ENCODE measurements at regions not wholly inside any gene's neighbourhood (a gene's known extent, or its start where the extent isn't known, plus 50 kb on each side); places are given as distances from the start of the nearest gene placed in this dataset.
"Not testable (repeated sequence)": the region's sequence is repeated elsewhere in the genome, so short reads cannot be mapped to it uniquely, and the experiment has no call there.

DNA sequence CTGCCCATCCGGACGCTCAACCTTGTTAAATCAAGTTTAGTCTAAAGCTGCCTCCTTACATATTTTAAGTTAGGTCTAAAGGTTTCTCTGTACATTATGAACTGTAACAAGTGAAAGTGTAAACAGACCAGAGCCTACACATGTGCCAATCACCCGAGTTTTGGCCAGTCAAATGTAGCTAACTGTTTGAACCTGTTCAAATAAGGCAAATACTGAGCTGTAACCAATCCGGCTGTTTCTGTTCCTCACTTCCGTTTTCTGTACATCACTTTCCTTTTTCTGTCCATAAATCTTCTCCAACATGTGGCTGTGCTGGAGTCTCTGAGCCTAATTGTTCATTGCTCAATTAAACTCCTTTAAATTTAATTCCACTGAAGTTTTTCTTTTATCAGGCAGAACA lies 113.3 kb upstream of the SHISA3 start:
- no peak for DNase-seq (ENCODE audit: low read depth in 2 of 2)

DNA sequence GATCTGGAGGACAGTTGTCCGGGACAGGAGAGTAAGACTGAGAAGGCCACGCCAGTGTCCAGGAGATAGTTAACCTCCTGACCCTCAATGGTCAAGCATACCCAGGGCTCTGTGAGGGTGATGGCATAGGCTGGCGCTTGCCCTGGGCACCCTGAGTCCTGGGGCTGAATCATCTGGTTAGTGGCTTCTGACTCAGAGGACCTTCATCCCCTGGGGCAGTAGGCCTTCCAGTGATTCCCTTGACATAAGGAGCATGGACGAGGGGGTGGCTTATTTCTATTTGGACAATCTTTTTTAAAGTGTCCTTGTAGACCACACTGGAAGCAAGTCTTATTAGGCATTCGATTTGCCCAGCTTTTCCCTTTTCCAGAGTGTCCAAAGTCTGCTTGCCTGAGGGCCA lies 108.4 kb upstream of the SHISA3 start:
- DNase-seq (ENCODE audit: low read depth in 2 of 2), result not testable (repeated sequence)

DNA sequence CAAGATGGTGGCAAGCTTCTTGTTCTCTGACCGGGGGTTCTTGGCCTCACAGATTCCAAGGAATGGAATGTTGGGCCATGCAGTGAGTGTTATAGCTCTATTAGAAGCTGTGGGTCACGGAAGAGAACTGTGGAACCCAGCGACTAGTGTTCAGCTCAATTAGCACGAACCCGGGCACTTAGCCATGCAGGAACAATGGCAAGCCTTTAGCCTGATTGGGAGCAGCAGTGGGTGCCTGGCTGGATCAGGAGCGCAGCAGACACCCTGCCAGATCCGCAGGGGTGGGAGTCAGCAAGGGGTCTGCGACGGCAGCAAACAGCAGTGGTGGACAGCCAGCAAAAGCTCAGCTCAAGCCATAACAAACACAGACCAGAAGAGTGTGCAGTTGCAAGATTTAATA lies 105.1 kb upstream of the SHISA3 start:
- DNase-seq (ENCODE audit: low read depth in 2 of 2), result not testable (repeated sequence)

DNA sequence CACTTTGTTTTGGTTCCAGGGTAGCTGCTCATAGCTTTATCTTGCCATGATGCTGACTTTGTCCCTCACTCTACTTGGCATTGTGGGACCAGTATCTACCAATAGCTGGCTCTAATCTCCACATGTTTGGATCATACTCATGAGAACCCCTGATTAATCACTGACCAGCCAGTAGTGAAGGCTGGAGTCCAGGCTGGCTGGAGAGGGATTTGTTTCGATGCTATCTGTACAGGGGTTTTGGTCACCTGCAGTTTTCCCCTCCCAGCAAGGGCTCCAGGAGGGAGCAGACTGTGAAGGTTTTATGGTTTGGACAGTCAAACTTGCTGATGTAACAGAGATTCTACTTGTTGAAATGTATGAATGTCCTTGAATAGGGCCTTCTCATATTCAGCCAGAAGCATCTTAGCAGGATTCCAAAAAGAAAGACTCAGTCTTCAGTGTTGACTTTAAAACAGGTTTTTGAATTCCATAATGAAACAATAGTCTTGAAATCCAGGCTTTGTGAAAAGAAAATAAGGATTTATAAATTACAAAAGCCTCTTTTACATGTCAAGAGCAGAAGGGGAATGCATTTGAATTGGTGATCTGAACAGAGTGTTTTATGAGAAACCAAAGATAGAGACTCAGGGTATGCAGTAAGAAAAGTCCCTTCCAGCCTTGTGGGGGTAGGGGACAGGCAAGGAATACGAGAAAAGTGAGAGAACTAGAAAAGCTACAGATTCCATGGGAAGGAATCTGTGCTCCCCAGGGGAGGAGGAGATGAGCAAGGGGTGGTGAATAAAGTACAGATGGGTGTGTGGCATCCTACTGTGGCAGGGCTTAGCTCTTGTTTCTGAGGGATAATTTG lies 103.1 kb upstream of the SHISA3 start:
- no peak for DNase-seq (ENCODE audit: low read depth in 2 of 2)

DNA sequence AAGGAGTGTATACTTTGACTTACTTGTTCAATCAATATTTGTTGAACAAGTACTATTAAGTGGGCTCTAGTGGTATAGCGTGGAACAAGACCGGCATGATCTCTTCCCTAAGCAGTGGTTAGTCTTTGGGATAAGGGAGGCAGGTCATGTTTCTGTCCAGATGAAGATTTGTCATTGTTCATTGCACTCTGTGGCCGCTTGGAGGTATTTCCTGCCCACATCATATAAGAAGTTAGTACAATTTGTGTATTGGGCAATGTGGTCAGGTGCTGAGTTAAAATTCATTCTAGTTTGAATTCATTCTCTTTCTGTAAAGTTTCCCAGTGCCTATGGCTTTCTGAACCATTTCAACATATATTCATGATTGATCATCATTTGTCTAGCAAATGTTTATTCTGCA lies 101.1 kb upstream of the SHISA3 start:
- DNase-seq (ENCODE audit: low read depth in 2 of 2), result no peak

DNA sequence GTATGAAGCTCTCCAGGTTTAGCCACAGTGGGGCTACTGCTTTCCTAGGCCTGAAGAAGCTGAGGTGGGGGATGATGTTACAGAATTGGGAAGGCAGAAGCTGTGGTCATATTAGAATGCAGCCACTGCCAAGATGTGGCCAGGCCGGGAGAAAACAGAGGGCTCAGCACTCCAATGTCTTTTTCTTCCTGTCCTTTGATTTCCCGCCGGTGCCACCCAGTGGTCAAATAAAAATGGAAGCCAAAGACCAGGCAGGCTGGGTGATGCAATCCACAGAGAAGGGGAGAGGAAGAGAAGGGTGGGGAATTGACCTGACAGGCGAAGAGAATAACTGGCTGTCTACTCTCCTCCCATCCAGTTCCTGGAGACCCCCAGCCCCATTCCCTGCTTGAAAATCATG lies 94.9 kb upstream of the SHISA3 start:
- DNase-seq (ENCODE audit: low read depth in 2 of 2), result no peak

DNA sequence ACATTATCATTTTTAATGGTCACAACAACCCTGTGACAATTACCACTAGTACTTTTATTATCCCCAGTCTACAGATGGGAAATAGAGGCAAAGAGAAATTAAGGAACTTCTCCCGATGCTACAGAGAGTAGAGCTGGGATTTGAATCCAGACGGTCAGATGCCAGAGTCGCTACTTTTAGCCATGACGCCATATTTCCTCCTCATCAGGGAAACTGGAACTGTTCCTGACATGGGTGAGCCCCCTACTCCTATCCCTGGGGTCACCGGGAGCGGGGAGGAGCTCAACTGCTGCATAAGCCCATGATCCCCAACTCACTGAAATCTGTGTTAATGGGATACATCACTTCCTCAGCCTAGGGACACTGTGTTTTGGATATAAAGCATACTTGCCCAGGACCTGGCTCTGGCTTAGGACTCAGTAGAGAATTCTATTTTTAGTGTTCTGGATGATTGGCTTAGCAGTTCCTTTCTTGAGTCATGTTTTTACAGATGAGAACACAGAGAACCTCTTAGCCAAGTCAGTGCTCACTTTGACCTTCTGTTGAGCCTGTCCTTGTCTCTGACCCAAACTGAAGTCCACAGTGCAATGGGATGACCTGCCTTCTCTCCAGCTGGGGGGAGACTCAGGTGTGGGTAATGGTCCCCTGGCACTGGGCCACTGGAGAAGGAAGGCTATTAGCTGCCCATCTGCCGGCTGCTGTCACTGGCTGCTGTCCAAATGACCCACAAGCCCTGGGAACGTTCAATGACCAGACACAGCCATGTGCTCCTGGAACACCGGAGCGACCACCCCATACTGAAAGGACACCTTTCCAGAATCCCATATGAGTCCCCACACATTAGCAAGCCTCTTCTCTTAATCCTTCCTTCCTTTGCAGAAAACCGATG lies 90.8 kb upstream of the SHISA3 start:
- DNase-seq (ENCODE audit: low read depth in 2 of 2), result no peak

DNA sequence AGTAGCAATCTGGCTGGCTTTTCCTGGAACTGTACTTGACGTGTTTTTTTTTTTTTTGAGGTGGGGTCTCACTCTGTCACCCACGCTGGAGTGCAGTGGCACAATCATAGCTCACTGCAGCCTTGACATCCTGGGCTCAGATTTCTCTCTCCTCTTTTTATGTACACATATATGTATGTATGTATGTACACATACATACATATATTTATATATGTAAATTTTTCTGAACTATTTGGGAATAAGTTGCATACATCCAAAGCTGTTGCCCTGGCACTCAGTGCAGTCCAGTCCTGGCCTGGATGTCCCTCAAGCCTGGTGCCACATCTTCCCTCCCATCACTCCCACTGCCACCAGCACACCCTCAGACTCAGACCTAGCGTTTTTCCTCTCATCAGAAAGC lies 89.0 kb upstream of the SHISA3 start:
- no peak for DNase-seq (ENCODE audit: low read depth in 2 of 2)

DNA sequence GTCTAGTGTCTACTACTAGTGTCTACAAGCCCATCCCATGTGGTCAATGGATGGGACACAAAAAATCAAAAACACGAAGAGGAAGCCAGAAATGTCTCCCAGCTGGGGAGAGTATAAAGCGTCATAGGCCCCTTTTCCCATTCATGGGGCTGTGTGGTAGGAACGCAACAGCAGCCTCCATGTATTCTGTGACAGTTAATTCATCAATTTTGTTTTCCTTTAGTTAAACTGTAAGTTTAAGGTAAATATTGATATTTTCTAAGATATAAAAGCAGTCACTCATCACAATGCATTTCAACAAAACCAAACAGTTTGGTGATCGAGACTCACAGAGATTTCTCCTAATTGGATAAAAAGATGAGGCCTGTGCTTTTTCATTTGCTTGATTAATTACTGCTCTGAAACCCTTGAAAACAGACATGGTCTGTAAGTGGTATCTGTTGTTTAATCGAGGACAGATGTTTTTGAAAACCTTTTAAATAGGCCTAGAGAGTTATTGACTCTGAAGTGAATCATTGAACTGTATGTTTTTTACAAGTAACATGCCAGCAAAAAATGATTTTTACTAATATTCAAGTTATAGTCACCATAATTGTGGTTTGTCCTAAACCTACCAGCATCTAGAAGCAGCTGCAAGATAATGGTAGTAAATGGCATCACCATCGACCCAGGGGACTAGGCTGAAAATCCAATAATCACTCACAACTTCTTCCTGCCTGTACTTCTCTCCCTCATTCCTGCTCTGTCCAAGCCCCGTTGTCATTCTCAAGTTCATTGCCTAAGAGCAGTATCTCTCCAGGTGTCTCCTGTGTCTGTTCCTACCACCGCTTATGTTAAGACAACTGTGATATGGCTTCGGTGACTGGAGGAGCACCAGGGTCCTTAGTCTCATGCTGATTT lies 87.7 kb upstream of the SHISA3 start:
- no peak for DNase-seq (ENCODE audit: low read depth in 2 of 2)

DNA sequence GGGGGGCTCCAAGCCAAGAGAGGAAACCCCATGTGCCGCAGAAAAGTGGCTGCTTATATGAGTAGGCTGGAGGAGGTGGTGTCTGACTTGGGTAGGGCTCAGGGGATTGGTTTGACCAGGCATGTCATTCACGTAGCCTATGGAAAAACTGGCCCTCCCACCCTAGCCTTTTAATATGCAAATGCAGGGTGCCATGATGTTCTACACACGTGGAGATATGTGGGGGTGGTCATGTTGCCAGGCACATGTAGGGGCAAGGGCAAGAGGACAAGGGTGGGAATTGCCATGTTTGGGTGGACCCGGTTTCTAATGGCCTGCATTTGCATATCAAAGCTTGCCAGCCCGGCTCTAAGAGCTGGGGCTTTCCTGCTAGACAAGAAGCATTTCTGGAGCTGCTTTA lies 86.9 kb upstream of the SHISA3 start:
- DNase-seq (ENCODE audit: low read depth in 2 of 2), result no peak

DNA sequence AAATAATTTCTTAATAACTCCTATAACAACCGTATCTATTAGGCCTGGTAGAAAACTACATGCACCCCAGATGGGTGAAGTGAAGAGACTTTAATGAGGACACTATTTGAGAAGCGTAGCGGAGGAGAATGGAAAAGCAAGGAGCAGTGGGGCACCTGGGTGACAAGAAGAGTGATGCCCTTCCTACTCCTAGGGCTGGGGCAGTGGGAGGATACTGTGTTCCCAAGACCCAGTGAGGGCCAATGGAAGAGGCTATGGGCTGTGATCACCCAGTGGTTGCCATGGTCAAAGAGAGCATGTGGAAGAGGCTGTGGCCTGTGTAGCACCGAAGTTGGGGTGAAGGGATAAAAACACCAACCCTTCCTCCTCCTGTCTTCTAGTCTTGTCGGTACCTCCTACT lies 86.5 kb upstream of the SHISA3 start:
- no peak for DNase-seq (ENCODE audit: low read depth in 2 of 2)

DNA sequence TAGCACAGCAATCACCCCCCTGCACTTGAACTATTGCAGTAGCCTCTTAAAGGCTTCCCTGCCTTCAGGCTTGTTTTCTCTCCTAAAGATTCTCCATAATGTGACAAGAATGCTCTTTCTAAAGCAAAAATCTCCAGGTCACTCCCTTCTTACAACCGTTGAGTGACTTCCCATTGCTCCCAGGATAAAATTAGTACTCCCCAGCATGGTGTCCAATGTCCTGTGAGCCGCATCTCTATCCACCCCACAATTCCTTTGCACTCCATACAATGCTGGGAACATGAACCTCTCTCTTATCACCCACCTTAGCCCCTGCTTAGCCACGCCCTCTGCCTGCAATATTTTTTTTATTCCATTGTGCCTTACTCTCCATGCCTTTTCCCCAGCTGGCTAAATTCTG lies 85.7 kb upstream of the SHISA3 start:
- no peak for DNase-seq (ENCODE audit: low read depth in 2 of 2)

DNA sequence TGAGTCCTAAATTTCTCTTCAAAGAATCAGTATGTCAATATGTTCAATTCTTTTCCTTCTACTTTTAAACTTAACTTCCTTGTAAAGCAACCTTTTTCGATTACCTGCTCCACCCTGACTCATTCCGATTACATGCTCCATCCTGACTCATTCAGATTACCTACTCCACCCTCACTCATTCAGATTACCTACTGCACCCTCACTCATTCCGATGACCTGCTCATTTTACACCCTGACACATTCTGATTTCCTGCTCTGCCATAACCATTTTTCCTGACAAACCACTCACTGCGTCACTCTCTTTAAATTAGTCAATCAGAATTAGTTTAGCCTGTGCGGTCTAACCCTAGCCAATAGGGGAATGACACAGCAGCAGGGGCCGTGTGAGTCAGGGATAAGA lies 83.9 kb upstream of the SHISA3 start:
- DNase-seq (ENCODE audit: low read depth in 2 of 2), result not testable (repeated sequence)

DNA sequence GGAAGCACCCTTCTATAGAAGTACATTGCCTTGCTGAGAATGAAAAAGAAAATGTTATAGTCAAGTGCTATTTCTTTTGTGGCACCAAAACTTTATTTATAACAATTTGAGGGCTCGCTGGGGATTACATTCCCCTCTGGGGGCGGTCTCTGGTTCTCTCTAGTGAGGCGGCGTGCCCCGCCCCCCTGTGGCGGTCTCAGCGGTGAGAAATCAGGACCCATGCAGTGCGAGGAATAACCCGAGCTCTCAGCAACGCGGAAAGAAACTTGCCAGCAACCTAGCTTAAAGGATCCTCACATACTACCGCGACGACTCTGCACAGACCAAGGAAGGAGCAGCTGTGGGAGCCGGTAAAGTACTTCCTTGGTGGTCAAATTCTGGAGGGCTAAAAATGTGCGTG lies 83.4 kb upstream of the SHISA3 start:
- no peak for DNase-seq (ENCODE audit: low read depth in 2 of 2)

DNA sequence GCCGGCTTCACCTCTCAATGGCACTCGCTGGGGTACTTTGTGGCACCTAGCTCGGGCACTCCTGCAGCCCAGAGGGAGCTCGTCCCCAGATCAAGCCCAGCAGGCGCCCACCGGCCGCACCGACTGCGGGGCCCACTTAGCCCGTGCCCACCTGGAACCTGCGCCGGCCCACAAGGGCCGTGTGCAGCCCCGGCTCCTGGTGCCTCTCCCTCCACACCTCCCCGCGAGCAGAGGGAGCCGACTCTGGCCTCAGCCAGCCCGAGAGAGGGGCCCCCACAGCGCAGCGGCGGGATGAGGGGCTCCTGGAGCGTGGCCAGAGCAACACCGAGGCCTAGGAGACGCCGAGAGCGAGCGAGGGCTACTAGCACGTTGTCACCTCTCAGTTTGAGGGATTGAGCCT lies 82.1 kb upstream of the SHISA3 start:
- DNase-seq (ENCODE audit: low read depth in 2 of 2), result no peak

DNA sequence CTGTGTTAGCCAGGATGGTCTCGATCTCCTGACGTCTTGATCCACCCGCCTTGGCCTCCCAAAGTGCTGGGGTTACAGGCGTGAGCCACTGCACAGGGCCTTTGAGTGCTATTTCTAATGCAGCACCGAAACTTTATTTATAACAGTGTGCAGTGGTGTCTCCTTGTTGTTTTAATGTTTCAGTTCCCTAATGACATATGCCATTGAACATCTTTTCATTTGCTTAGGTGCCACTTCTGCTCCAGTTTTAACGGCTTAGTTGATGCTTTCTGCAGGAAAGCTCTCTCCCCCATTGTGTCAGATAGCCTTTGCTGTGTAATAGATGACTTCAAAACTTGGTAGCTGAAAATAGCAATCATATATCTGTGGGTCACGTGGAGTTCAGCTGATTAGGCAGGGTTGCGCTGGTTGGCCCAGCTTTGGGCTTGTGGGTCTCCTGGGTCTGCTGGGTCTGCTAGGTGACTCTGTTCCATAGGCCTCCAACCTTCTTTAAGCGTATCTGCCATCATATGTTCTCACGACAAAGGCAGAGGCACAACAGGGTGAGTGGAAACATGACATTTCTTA lies 76.4 kb upstream of the SHISA3 start:
- DNase-seq (ENCODE audit: low read depth in 2 of 2), result no peak

DNA sequence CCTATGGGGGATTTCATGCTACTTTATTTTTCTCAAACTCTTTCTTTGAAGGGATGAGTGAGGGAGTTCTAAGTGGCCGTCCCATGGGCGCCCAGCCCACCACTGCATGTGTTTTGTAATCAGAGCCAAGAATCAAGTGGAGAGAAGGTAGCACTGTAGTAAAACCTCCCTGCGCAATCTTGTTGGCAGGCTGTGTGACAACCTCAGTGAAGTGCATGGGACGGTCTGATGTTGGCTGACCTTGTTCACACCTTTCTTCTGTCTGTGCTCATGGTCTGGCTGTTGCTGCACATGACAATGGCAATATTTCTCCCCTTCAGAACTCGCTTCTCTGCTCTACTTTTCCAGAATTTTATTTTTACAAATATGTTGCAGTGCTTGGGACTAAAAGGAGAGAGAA lies 71.2 kb upstream of the SHISA3 start:
- no peak for DNase-seq (ENCODE audit: low read depth in 2 of 2)

DNA sequence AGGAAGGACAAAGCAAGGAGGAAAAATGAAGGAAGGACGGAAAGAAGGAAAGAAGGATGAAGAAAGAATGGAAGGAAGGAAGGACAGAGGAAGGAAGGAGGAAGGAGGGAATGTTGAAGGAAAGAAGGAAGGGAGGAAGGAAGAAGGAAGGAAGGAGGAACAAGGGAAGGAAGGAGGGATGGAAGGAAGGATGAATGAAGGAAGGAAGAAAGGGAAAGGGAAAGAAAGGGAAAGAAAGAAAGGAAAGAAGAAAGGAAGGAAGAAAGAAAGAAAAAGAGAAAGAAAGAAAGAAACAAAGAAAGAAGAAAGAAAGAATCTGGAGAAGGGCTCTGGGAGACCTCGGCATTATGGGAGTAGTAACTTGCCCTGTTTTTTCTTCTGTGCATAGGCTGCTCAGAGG lies 70.8 kb upstream of the SHISA3 start:
- DNase-seq (ENCODE audit: low read depth in 2 of 2), result no peak

DNA sequence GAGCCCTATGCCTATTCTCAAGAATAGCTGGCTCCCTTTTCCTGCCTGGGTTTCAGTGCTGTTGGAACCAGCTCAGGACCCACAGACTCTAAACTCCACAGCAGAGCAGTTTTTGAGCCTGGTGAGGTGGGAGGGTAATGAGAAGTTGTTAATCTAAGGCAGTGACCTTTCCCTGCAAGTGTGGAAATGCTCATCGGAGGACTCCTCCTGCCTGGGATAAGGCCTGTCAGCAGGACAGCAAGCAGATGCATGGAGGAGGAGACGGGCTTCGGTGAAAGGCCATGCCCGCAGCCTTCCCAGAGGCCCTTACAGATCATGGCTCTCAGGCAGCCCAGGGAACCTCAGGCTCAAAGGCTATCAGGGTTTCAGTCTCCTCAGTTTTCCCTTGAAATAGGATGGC lies 70.0 kb upstream of the SHISA3 start:
- DNase-seq (ENCODE audit: low read depth in 2 of 2), result no peak

DNA sequence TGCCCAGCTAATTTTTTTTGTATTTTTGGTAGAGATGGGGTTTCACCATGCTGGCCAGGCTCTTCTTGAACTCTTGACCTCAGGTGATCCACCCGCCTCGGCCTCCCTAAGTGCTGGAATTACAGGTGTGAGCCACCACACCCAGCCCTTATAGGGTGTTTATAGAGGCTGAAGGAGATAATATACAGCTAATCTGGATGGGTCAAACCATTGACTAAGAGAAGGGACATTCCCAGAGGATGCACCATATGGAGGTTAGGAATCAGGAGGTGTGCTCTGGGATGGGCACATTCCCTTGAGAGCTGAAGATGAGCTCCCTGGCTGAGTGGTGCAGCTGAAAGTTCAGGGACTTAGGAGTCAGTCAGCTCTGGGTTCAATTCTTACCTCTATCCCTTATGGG lies 68.3 kb upstream of the SHISA3 start:
- DNase-seq (ENCODE audit: low read depth in 2 of 2), result no peak

DNA sequence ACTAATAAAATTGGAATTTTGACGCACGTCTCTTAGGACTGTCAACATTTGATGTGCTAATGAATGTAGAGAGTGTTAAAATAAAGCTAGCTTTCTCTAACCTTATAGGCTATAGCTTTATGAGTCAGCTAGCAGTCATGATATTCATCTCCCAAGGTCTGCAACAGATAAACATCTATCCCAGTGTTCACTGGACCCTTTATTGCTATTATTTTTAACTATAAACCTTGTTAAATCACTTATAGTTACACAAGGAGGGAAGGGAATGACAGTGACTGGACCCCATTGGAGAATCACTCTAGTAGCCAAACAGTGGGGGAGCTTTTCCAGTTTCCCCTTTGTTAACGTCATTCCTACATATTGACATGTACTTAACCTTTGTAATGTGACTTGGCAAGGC lies 67.9 kb upstream of the SHISA3 start:
- DNase-seq (ENCODE audit: low read depth in 2 of 2), result no peak

All from stimulated activated CD4-positive, alpha-beta T cell treated with anti-CD3 and anti-CD28 coated beads, Interleukin-15, amount 100 ng/mL, for 48 hours (primary cell).